ENCODE measurements at regions not wholly inside any gene's neighbourhood (a gene's known extent, or its start where the extent isn't known, plus 50 kb on each side); places are given as distances from the start of the nearest gene placed in this dataset.

DNA sequence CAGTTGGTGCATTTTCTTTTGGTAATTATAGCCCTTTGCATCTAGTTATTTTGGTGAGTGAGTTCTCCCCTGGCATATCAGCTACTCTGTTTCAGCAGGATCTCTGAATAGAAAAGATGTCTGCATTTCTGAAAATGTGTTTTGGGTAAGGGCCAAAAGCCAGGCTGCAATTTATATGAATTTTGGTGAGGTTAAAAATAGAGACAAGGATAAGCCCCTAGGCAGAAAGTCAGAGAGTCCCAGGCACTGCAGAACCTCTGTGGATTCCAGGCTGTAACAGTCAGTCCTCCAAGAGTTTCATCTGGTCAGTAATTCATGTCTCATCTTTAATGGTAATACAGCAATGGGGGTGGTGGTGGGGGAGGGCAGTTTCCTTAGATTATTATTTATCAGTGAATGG lies 53.0 kb downstream of the HDGFL1 start:
- TF ChIP-seq, protein P1, sequence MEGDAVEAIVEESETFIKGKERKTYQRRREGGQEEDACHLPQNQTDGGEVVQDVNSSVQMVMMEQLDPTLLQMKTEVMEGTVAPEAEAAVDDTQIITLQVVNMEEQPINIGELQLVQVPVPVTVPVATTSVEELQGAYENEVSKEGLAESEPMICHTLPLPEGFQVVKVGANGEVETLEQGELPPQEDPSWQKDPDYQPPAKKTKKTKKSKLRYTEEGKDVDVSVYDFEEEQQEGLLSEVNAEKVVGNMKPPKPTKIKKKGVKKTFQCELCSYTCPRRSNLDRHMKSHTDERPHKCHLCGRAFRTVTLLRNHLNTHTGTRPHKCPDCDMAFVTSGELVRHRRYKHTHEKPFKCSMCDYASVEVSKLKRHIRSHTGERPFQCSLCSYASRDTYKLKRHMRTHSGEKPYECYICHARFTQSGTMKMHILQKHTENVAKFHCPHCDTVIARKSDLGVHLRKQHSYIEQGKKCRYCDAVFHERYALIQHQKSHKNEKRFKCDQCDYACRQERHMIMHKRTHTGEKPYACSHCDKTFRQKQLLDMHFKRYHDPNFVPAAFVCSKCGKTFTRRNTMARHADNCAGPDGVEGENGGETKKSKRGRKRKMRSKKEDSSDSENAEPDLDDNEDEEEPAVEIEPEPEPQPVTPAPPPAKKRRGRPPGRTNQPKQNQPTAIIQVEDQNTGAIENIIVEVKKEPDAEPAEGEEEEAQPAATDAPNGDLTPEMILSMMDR (conservative IDR thresholded peaks at IDR 0.05 in 1 of 2, IDR thresholded peaks at IDR 0.05 in 1 of 2; ENCODE audit: low read depth in 1 of 2, low read length in 2 of 2): no peak
- TF ChIP-seq EZH2 (IDR thresholded peaks at IDR 0.05; ENCODE audit: low read length, missing control alignments): no peak
